GM21529 (cell line): ENCODE measurements at regions not wholly inside any gene's neighbourhood (a gene's known extent, or its start where the extent isn't known, plus 50 kb on each side); places are given as distances from the start of the nearest gene placed in this dataset.

ENCODE experiments used
- ATAC-seq: cut with Tn5 transposase; IDR thresholded peaks from one replicate; pipeline ENCODE4 v1.9.1; 2021; ENCODE audit not compliant: unreplicated experiment

DNA sequence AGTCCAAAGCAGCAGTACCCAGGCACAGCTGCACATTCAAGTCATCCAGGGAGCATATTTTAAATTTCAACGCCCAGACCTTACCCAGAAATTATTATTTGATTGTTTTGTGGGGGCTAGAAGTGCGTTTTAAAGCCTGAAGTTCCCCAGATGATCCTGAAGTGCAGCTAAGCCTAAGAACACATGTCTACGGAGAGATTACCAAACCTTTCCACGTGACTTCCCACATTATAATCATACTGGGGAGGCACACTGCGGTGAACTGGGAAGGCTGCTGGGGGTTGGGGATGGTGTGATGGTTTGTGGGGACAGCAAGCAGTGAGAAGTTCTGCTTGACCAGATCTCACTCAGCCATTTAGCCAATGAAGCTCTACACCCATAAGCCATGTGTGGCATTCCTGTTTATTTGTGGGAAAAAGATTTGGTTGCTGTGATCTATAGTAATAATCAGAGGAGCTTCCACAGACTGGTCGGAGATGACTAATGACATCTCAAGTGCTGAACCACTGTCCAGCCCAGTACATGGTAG is 93.4 kb upstream of the CDH6 start:
- ATAC-seq: no peak

- no peak for ATAC-seq
Observed at GRCh38 chr5:31098811-31099210, 94.7 kb upstream of the CDH6 start.

DNA sequence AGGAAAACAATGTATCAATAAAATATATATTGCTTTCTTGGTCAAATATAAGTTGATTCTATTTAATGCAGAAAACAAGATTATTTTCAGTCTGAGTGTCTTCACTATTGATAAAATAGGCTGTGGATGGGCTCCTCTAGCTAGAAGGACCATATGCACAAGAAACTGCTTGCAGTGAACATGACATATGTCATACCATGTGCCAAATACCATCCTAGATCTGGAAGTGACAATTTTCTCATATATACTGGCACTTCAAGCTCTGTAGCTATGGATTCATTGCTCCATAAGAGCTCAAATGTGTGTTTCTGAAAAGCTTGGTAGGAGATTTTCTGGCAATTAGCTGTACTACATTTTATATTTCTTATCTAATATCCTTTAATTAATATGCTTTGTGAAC is 95.6 kb upstream of the CDH6 start:
- no peak for ATAC-seq

- ATAC-seq: no peak
Observed at GRCh38 chr5:31096238-31096865, 97.1 kb upstream of the CDH6 start.

DNA sequence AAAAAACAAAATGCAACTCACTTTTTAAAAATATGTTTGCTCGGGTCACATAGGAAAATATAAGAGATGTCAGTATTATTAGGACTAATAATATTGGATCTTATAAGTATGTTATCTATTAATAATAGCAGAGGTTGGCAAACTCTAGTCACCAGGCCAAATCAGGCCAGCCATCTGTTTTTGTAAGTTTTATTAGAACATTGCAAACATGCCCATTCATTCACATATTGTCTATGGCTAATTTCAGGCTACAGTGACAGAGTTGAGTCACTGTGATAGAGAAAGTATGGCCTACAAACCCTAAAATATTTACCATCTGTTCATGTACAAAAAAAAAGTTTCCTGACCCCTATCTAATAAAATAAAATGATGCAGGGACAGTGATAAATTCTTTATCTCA is 97.7 kb upstream of the CDH6 start:
- no peak for ATAC-seq

DNA sequence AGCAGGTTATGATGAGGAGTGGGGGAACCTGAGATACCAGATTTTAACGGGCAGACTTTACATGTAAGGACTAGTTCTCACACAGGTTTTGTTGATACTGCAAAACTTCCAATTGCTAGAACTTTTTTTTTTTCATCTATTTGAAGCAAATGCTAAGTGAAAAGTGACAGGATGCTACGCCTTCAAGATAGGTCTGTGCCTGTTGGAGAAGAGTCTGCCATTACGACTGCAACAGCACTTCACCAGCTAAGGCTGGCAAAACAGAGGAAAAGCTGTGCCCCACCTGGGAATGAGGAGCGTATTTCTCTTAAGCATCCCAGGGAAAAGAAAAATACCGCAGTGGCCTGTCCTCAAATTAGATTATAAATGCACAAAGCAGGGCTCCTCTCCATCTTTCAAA is 102.0 kb upstream of the CDH6 start:
- no peak for ATAC-seq

DNA sequence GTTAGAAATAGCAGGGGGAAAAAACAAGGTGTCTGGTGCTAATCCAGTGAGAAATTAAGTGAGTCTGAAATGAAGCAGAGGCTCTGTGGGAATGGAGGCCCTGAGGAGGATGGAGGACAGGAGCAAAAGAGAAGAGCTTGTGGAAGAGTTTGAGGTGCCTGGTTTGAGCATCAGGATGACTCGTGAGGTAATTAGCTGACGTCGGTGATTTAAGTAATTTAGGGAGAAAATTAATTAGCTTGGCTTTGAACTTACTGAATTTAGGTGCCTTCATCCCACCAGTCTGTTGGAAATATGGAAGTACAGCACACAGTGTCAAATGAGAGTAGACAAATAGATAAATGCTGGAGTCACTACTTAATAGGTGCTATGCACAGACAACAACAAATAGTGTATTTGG is 103.0 kb upstream of the CDH6 start:
- no peak for ATAC-seq

DNA sequence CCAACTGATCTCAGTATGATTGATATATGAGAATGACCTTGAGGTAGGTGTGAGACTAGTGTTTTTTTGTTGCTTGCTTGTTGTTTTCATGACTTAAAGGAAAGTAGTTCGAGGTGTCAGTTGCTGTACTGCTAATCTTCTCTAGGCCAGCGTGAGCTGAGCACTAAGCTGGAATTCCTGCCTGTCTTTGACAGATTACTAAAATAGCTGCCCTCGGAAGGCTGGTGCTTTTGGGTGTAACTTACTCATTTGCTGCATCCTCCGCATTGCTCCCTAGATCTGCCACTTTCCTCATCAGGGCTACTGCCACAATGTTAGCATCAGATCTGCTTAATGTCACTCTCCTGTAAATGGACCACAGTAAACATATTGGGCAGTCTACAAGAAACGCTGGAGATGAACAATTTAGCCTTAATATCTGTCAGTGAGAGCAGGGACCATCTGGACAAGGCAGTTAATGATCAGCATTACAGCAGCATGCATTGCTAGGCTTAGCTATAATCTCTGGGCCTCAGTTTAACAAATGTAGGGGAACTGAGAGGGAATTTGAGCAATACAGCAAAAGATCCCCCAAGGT is 106.6 kb upstream of the CDH6 start:
- ATAC-seq: no peak

DNA sequence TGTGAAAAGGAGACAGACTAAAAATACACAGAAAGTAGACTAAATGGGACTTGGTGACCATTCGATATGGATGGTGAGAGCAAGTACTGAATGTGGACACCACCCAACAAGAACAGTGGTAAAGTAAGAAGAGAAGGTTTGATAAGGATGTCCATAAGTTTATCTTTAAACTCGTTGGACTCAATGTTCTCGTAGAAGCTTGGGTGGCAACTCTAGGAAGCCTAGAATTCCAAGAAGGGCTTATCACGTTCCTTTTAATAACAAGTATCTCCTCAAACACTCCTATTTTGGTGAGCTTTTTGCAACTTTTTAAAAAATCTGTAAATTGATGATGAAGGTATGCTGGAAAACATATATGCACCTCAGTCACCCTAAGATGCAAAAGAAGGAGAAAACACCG is 108.6 kb upstream of the CDH6 start:
- ATAC-seq: no peak

GRCh38 chr5:31083364-31083763 is 110.1 kb upstream of the CDH6 start:
- no peak for ATAC-seq

GRCh38 chr5:31079668-31080067 is 113.8 kb upstream of the CDH6 start:
- ATAC-seq: no peak

- no peak for ATAC-seq
Observed at GRCh38 chr5:31078956-31079355, 114.5 kb upstream of the CDH6 start.

DNA sequence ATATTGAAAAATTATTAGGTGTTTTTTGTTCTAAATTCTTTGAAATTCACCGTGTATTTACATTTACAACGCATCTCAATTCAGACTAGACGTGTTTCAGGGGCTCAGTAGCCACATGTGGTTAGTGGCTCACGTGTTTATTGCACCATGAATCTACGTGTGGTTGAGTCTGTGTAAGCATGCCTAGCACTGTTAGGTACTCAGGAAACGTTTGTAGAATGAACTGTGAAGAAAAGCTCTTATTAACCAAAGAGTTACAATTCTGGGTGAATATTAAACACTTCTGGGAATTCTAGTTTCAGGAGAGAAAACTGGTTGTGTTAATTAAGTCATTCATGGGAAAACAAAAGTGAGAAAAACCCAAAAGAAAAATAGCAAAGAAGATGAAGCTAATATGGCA is 117.5 kb upstream of the CDH6 start:
- ATAC-seq: no peak

DNA sequence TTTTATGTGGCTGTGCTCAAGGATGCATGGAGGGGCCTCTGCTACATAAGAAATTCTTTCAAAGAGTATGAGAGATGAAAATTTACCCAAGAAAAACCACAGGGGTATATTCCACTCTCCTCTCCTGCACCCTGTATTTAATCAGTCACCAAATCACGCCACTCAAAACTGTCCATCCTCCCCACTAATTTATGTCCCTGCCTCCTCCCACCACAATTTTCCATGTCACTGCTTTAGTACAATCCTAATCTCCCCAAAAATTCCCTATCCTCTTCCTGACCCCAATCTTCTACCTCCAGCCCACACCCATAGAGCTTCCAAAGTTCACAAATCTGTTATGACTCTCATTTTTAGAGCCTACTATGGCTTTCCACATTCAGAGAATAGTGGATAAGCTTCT is 125.2 kb upstream of the CDH6 start:
- no peak for ATAC-seq

GRCh38 chr5:31066655-31067328 is 126.7 kb upstream of the CDH6 start:
- no peak for ATAC-seq

DNA sequence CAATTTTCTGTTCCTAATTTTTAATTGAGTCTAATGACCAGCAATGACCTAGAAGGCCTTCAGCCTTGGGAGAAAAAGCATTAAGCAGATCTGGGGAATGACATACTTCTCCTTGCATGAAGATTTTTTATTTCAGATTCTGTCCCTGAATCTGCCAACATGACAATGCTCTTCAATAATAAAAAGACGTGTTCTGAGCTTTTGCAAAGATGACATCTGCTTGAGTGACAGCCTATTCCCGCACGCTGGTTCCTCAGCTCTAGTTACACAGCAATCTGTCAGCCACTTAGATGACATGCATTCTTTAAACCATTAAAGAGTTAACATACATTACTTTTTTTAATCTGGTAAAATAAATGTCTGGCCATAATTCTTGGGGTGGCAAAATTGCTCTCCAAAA is 129.3 kb upstream of the CDH6 start:
- ATAC-seq: no peak

- ATAC-seq: no peak
Observed at GRCh38 chr5:31062902-31063580, 130.4 kb upstream of the CDH6 start.

- ATAC-seq: no peak
Observed at GRCh38 chr5:31059889-31060288, 133.6 kb upstream of the CDH6 start.

- ATAC-seq: no peak
Observed at GRCh38 chr5:31054453-31054852, 139.0 kb upstream of the CDH6 start.

DNA sequence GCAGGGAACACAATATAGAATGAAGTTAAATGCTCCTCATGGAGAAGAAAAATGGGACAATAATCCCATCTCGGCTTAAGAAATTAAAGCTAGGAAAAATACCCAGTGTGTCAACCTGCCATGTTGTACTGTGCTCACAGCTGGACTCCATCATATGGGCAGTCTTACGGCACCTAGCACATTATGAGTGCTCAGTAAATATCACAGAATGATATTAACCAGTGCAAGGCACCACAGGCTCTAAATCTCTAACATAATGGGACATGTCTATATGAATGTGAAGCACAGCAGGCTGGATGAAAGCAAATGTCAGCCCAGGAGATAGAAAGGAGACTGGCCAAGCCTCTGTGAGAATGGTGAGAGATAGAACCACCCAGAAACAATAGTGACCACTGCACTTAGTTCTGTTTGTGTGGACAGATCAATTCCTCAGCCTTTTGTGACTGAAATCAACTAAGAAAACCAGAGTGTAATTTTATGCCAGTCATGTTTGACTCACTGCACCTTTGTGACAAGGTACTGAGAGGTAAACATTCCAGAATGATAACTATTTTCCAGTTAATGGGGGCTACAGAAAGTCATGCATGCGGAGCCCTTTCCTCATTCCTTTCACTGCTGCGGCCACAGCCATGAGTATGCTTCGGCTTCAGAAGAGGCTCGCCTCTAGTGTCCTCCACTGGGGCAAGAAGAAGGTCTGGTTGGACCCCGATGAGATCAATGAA is 140.4 kb upstream of the CDH6 start:
- ATAC-seq: no peak

DNA sequence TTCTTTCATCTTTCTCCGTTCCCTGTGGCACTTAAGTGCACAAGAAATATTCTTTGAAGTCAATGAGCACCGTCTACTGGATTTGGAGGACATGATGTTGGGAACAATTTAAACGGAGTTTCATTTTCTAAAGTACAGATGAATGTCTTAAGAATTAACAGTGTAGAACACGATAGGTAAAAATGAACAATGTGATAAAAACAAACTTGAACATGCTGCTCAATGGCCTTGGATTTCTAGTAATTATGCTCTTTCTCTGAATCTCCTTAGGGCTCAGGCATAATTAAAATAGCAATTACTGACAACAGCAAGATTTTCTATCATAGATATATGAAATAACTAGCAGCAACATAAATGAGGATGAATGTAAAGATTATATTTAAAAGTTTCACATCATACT is 142.2 kb upstream of the CDH6 start:
- no peak for ATAC-seq
